Limb (tissue), 2 donors: ENCODE measurements at regions not wholly inside any gene's neighbourhood (a gene's known extent, or its start where the extent isn't known, plus 50 kb on each side); places are given as distances from the start of the nearest gene placed in this dataset.
A peak's percentile ranks its signal among the peaks of the same experiment; 100 is the strongest.

Experiments used
- DNase-seq, 2 donors: peaks; one replicate each; pipeline ENCODE4 v3.0.0-alpha.2; 2016; ENCODE audit errors: extremely low spot score in 2 of 2

GRCh38 chr10:43979551-43979950, 330.9 kb upstream of the ZNF32 start:
- no peak for DNase-seq

- DNase-seq = no peak
These were observed 330.3 kb upstream of the ZNF32 start for GRCh38 chr10:43978936-43979335.

- DNase-seq = no peak
These were observed 329.4 kb upstream of the ZNF32 start for GRCh38 chr10:43978091-43978490.

GRCh38 chr10:43976292-43976691, 327.6 kb upstream of the ZNF32 start:
- no peak for DNase-seq

- no peak for DNase-seq
These were observed 325.1 kb upstream of the ZNF32 start for GRCh38 chr10:43973801-43974200.

- no peak for DNase-seq
These were observed 324.4 kb upstream of the ZNF32 start for GRCh38 chr10:43972976-43973647.

- no peak for DNase-seq
These were observed 323.3 kb upstream of the ZNF32 start for GRCh38 chr10:43971981-43972380.

- no peak for DNase-seq
These were observed 322.6 kb upstream of the ZNF32 start for GRCh38 chr10:43971306-43971705.

- DNase-seq = no peak
These were observed 322.0 kb upstream of the ZNF32 start for GRCh38 chr10:43970717-43971116.

GRCh38 chr10:43970018-43970698, 321.5 kb upstream of the ZNF32 start:
- DNase-seq = no peak

GRCh38 chr10:43969506-43969905, 320.8 kb upstream of the ZNF32 start:
- no peak for DNase-seq

GRCh38 chr10:43968961-43969360, 320.3 kb upstream of the ZNF32 start:
- no peak for DNase-seq

GRCh38 chr10:43968076-43968475, 319.4 kb upstream of the ZNF32 start:
- no peak for DNase-seq

- no peak for DNase-seq
These were observed 317.9 kb upstream of the ZNF32 start for GRCh38 chr10:43966571-43966965.

- peak in 1 of 2 donors; percentile 12 for DNase-seq
These were observed 317.4 kb upstream of the ZNF32 start for GRCh38 chr10:43965918-43966570.

- DNase-seq = peak in 1 of 2 donors; percentile 20
These were observed 316.6 kb upstream of the ZNF32 start for GRCh38 chr10:43965033-43965917.

- no peak for DNase-seq
These were observed 315.8 kb upstream of the ZNF32 start for GRCh38 chr10:43964486-43964885.

GRCh38 chr10:43963793-43964425, 315.2 kb upstream of the ZNF32 start:
- DNase-seq = peak in 1 of 2 donors; percentile 23

- no peak for DNase-seq
These were observed 314.7 kb upstream of the ZNF32 start for GRCh38 chr10:43963379-43963778.

- DNase-seq = peak in 1 of 2 donors; percentile 22
These were observed 313.9 kb upstream of the ZNF32 start for GRCh38 chr10:43962346-43963191.
